Hematopoietic multipotent progenitor cell treated with erythropoietin and hydrocortisone succinate and interleukin-3 and kit ligand, for 8 days (in vitro differentiated cells): ENCODE measurements at regions not wholly inside any gene's neighbourhood (a gene's known extent, or its start where the extent isn't known, plus 50 kb on each side); places are given as distances from the start of the nearest gene placed in this dataset.

Source experiments
- DNase-seq: peaks from one replicate; pipeline ENCODE4 v3.0.0-alpha.2; 2015

GRCh38 chr6:14965424-14966075 lies 280.3 kb upstream of the JARID2 start:
- DNase-seq = no peak

DNA sequence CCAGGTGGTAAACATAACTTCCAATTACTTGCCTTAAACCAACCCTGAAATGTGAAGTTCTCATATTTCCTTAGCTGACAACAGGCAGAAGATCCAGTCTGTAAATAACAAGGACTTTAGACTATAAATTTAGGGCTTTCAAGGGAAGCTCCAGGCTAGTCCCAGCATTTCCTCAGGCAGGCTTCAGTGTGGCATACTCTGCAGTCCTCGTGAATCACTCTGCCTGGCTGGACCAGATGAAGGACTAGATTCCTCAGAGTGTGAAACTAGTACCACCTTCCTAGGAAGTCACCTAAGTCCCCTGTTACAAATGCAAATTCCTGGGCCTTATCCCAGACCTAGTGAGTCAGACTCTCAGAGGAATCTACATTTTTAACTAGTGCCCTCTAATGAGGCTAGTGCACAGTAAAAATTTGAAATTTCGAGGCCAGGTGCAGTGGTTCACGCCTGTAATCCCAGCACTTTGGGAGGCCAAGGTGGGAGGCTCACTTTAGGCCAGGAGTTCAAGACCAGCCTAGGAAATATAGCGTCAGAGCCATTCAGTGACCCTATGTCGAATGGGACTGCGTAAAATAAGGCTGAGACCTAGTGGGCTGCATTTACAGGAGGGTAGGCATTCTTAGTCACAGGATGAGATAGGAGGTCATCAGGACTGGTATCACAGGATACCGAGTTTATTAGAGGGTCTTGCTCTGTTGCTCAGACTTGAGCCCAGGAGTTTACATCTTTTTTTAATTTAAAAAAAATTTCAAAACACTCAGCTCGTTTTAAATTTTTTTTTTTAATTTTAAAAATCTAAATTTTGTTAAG lies 279.6 kb upstream of the JARID2 start:
- DNase-seq = no peak

DNA sequence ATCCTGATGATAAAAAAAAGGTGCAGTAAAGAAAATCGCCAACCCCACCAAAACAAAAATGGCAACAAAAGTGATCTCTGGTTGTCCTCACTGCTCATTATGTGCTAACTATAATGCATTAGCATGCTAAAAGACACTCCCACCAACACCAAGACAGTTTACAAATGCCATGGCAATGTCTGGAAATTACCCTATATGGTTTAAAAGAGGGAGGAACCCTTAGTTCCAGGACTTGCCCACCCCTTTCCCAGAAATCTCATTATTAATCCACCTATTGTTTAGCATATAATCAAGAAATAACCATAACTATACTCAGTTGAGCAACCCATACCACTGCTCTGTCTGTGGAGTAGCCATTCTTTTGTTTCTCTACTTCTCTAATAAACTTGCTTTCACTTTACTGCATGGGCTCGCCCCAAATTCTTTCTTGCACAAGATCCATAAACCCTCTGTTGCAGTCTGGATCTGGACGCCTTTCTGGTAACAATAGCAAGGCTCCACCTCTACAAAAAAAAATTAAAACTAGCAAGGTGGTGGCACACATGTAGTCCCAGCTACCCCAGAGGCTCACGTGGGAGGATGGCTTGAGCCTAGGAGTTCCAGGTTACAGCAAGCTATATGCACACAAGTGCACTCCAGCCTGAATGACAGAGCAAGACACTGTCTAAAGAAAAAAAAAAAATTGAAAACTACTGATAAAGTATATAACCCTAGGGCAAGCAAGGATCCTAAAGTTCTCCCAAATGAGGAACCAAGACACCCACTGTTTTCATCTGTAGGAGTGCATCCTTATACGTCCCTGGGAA lies 278.8 kb upstream of the JARID2 start:
- DNase-seq = peak; percentile 53

DNA sequence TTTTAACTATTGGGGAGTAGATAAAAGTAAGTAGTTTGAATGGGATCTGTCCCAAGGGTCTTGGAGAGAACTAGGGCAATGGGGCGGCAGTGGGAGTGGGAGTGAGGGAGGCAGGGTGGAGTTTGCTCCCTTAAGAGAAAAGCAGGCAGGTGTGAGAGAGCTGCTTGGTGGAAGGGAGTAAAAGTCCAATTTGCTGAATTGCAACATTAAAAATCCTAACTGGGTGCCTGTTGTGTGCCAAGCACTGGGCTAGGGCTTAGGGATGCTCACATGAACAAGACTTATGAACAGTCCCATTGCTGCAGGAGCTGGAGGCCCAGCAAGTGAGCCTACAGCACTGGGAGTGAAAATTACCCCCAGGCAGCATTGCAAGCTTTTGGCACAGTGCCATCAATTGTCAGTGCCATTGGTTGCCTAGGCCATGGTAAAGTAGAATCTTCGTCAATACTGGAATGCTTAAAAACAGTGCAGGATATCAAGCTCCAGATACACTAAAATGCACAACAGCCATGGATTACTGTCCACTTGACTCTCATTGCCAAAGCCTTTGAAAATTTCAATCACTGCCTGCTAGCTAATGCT lies 277.7 kb upstream of the JARID2 start:
- no peak for DNase-seq

DNA sequence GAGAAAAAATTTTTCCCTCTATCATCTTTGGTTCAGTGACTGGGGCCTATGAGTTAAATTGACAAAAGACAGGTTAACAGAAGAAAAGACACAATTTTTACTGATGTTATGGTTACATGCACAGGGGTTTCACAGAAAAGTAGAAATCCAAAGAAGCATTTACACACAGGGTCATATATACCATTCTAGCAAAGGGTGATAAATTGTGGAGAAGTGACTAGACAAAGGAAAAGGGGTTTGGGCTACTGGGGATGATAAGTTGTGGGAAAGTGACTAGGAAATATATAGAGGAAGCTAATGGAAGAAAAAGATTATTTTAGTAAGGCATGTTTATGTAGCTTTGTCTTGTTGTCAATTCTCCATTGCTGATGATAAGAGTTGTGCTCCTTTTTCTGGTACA lies 276.7 kb upstream of the JARID2 start:
- no peak for DNase-seq

DNA sequence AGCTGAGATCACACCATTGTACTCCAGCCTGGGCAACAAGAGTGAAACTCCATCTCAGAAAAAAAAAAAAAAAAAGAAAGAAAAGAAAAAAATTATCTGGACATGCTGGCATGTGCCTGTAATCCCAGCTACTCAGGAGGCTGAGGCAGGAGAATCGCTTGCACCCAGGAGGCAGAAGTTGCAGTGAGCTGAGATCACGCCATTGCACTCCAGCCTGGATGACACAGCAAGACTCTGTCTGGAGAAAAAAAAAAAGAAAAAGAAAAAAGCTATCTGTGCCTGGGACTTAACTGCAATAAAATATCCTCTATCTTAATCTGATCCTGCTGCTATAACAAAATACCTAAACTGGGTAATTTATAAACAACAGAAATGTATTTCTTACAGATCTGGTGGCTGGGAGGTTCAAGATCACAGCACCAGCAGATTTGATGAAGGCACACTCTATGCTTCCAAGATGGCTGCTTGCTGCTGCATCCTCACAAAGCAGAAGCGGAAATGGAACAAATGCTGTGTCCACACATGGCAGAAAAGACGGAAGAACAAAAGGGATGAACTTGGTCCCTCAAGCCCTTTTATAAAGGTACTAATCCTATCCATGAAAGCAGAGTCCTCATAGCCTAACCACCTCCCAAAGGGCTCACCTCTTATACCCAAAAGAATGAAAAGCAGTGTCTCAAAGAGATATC lies 273.3 kb upstream of the JARID2 start:
- no peak for DNase-seq

DNA sequence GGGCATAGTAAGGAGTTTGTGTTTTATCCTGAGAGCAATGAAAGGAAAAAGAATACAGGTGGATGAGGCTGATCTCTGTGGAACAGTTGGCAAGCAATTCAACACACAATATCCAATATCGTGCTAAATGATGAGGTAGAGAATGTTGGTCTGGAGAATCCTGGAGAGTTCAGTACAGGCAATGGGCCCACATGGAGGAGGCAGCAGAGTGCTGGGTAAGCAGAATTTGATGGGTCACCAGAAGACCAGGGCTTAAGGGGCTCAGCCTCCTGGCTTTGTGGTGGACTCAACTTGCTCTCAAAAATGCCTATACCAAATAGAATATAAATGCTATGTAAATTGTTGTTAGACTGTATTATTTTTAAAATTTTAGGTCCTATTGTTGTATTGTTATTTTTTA lies 271.5 kb upstream of the JARID2 start:
- DNase-seq = no peak

DNA sequence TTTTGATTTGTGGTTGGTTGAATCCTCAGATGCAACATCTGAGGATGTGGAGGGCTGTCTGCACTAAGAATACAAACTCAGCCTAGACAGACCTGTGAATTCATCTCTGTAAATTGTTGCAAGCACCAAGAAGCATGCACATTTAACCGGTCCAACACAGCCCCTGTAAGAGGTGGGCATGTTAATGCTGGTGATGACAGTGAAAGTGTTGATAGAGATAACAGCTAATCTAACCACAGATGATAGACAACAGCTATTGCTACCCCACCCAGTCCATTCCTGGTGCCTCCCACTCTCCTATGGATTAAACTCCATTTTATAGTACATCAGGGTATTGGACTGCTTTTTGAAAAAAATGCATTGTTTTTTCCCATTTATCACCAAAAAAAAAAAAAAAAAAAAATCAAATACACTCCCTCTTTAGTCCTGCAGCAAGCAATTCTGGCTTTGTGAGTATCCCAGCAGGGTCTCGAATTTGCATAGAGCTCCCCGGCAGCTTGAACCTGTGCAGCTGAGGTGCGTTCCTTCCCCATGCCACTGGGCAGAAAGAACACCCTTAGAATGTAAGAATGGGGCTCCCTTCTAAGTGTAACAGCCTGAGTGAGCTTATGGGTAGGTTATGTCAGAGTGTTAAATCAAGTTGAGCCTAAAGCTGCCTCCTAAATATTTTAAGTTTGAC lies 270.9 kb upstream of the JARID2 start:
- peak; percentile 57 for DNase-seq

- DNase-seq = peak; percentile 29
These were observed 270.4 kb upstream of the JARID2 start for GRCh38 chr6:14975471-14975817.

DNA sequence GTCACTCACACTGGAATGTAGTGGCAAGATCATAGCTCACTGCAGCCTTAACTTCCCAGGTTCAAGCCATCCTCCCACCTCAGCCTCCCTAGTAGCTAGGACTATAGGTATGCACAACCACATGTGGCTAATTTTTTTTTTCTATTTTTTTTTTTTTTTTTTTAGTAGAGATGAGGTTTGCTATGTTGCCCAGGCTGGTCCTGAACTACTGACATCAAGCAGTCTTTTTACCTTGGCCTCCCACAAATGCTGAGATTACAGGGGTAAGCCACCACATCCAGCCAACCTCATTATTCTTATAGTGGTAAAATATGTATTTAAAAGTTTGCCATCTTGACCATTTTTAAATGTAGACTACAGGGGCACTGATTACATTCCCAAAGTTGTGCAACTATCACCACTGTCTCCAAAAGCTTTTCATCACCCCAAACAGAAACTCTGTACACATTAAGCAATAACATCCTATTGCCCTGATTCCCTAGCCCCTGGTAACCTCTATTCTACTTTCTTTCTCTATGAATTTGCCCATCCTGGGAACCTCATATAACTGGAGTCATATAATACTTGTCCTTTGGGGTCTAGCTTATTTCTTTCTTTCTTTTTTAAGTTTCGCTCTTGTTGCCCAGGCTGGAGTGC lies 268.0 kb upstream of the JARID2 start:
- DNase-seq = no peak

DNA sequence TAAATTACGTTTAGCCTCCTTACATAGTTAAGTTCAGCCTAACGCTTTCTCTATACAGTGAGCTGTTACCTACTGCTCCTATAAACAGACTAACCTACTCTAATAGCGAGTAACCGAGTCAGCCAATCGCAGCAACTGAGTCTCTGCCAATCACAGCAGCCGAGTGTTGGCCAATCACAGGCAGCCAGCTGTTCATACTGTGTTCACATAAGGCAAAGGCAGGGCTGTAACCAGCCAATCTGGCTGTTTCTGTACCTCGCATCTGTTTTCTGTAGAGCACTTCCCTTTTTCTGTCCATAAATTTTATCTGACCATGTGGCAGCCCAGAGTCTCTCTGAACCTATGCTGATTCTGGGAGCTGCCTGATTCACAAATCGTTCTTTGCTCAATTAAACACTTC lies 263.9 kb upstream of the JARID2 start:
- peak; percentile 62 for DNase-seq

- no peak for DNase-seq
These were observed 262.0 kb upstream of the JARID2 start for GRCh38 chr6:14983599-14984518.

GRCh38 chr6:14984519-14984853 lies 261.4 kb upstream of the JARID2 start:
- DNase-seq = no peak

- no peak for DNase-seq
These were observed 260.5 kb upstream of the JARID2 start for GRCh38 chr6:14985366-14985765.

DNA sequence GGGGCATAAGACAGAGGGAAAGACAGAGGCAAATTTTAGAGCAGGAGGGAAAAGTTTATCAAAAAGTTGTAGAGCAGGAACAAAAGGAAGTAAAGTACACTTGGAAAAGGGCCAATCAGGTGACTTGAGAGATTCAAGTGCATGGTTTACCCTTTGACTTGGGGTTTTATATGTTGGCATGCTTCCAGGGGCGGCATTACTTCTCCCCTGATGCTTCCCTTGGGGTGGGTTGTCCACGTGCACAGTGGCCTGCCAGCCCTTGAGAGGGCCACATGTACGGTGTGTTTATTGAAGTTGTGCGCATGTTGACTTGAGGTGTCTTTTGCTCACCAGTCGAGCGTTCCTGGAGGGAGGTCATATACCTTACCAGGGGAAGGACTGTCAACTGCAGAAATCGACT lies 259.5 kb upstream of the JARID2 start:
- peak; percentile 50 for DNase-seq

GRCh38 chr6:14987490-14987889 lies 258.4 kb upstream of the JARID2 start:
- no peak for DNase-seq

GRCh38 chr6:14992382-14992781 lies 253.5 kb upstream of the JARID2 start:
- DNase-seq = no peak

- no peak for DNase-seq
These were observed 250.7 kb upstream of the JARID2 start for GRCh38 chr6:14995208-14995607.

GRCh38 chr6:14995966-14996602 lies 249.8 kb upstream of the JARID2 start:
- no peak for DNase-seq

DNA sequence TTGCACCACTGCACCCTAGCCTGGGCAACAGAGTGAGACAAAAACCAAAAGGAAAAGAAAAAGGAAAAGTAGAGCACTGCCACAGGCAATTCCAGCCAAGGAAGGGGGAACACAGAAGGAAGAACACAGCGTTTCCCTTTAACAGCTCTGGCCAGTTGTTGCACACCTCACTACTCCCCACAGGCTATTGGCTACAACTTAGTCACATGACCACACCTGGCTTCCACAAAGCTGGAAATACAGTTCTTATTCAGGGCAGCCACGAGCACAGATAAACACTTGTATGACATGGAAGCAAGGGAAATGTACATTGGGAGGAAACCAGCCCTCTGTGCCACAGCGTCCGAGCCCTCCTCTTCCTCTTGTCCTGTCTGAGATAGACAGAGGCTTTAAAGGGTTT lies 249.0 kb upstream of the JARID2 start:
- no peak for DNase-seq
